Activated T-cell treated with anti-CD3 and anti-CD28 coated beads for 48 hours (primary cell): ENCODE measurements at regions not wholly inside any gene's neighbourhood (a gene's known extent, or its start where the extent isn't known, plus 50 kb on each side); places are given as distances from the start of the nearest gene placed in this dataset.

Source experiments
- DNase-seq: peaks from one replicate; pipeline ENCODE4 v3.0.0-alpha.2; 2020; ENCODE audit warnings: low read depth

DNA sequence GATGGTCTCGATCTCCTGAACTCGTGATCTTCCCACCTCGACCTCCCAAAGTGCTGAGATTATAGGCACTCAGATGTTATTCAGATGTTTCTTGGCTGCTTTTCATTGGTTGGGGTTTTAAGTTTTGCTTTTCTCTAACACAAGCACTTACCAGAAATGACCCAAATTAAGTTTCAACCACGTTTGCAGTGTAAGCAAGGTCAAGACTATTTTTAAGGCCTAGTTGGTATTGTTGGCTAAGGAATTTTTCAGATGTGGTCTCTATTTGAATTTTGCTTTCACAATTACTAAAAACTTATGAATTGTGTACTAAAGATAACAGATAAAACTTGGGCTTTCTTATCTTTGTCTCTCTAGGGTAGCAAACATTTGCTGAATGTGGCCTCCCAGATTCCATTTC, 1756.9 kb upstream of the TENM3 start:
- no peak for DNase-seq

- no peak for DNase-seq
Observed at GRCh38 chr4:180489787-180490186, 1753.4 kb upstream of the TENM3 start.

GRCh38 chr4:180491210-180491609, 1752.0 kb upstream of the TENM3 start:
- DNase-seq: no peak

- DNase-seq: no peak
Observed at GRCh38 chr4:180493299-180493698, 1749.9 kb upstream of the TENM3 start.

DNA sequence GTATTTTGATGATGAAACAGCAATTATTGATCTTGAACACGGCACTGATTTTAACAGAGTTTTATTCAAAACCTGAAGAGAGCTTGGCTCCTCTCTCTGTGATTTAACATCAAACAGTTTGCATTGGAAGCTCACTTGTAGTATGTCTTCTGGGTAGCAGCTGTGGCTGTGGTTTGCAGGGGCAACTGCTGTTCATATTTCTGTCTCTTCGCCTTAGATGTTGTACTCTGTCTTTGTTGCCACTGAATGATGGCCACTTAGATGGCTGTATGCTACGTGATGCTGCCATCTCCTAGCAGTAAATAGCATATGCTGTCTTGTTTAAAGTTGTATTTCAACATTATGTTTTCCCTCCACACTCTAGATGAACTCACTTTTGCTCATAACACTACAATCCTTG, 1743.0 kb upstream of the TENM3 start:
- no peak for DNase-seq

DNA sequence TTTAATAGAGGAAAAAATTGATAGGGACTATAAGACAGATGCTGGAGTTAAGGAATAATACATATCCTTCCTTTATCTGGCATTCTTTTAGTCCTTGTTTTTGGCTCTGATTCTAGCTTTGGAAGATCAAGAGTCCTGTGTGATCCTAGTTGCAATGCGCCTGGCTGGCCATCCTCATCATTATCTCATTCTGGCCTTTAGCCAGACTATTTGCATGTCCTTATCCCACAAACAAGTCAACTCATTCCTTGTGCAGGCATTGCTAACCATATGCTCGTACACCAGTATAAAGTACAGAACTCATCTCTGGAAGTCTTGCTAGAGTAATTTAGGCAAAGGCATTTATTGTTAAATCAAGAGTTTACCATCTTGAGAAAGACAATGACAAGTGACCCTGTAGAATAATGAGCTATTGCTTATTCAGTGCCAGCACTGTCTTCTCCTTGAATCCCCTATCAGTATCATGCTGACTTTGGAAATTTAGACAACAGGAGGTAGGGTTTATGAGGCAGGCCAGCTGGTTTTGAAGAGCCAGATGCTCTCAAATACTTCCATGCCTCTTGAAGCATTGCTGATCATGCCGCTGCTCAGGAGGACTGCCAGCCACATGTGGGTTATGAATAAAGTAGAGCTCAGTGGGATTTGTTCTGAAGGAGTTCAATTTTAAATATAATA, 1730.3 kb upstream of the TENM3 start:
- DNase-seq: no peak

- DNase-seq: no peak
Observed at GRCh38 chr4:180518906-180519305, 1724.3 kb upstream of the TENM3 start.

- DNase-seq: no peak
Observed at GRCh38 chr4:180521181-180521580, 1722.0 kb upstream of the TENM3 start.

DNA sequence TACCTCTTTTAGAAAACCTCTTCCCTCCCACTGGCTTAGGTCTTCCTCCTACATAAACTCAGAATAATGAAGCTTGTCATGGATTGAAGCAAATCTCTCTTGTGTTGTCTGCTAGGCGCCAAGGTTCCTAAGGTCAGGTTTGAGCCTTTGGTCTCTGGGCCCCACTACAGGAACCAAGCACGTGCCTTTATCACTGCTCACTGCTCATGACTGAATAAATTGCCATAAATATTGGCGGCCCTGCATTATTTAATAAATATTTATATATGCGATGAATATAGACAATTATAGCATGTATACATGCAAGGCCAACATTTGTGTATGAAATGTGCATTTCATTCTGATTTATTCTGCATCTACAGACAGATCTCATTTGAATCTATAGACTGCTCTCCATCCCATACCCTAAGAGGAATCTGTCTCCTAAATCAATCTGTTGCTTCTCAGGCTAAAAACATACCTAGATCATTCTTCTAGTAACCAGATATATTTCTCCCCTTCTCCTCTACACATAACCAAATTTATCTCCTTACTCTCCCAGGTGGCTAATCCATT, 1717.6 kb upstream of the TENM3 start:
- no peak for DNase-seq

DNA sequence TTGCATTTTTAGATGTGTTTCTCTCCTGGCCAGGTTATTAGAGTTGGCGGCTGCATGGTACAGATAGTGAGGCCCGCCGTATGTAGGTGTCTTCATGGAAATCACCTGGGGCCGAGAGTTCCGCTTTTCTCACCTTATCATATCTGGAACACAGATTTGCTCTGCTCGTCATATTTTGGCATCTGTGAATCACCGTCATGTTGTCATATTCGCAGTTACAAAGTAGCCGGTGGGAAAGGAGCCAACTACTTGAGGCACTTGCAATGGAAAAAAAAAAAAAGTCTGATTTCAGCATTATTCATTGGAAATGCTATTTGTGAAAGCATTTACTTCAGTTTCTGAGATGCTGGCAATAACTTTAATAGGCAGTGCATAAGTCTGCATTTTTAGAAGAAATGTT, 1715.2 kb upstream of the TENM3 start:
- DNase-seq: no peak

DNA sequence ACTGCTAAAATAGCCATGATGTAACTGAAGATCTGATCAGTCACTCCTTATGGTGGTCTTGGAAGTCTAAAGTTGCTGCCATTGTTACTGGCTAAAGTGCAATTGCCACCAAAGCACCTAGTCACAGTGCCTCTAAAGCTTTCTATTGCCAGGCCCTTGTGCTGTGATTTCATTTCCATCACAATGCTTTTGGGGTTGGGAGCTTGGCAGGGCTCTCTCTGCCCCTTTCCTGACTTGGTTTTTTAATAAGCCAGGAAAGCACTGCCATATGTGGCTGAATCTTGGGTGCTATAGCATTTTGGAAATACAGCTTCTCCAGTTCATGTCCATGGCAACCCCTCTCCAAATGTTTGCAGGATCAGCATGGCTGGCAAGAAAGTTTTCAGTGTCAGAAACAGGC, 1712.4 kb upstream of the TENM3 start:
- no peak for DNase-seq

- no peak for DNase-seq
Observed at GRCh38 chr4:180532691-180533090, 1710.5 kb upstream of the TENM3 start.

- DNase-seq: no peak
Observed at GRCh38 chr4:180538384-180539057, 1704.7 kb upstream of the TENM3 start.

GRCh38 chr4:180539284-180539683, 1703.9 kb upstream of the TENM3 start:
- DNase-seq: no peak

DNA sequence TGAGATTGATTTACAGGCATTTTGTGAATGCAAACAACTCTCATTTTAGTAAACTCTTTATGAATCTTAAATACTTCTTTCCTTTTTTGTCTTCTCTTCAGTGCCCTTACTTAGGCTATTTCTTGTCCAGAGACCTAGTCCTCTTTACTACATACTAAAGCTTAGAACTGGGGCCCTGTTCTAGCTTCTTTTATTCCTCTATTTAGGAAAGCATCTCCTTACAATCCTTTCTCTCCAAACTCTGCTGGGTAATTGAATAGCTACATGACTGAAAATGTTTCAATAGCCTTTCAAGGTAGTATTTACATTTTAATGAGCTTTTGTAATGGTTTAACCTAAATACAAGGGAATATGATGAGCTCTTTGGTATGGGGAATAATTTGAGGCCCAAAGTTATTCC, 1701.5 kb upstream of the TENM3 start:
- DNase-seq: no peak

DNA sequence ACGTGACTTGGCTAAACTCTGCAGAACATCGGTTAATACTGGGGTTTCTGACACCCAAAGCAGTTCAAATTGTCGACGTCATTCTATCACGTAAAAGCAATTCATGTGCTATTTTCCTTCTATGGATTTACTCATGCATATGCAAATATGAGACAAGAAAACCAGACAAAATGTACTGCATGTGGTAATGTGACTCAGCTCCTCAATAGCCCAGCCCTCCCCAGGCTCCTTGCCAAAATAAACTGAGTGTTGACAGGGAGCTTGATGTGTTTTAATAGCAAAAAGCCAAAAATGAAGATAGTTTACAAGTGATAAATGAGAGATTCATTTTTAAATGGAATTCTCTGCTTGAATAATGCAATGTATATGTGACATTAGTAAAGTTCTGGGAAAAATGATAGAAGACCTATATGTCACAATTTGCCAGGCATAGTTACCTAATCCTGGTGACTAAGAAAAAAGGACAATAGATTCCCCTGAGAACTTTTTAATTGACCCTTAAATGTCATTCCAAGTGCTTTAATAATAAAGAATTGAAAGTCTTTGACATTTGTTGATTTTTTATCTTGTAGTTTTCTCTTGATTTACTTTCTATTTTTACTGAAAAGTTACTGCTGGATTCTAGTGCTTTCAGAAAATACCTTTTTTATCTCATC, 1700.6 kb upstream of the TENM3 start:
- no peak for DNase-seq

DNA sequence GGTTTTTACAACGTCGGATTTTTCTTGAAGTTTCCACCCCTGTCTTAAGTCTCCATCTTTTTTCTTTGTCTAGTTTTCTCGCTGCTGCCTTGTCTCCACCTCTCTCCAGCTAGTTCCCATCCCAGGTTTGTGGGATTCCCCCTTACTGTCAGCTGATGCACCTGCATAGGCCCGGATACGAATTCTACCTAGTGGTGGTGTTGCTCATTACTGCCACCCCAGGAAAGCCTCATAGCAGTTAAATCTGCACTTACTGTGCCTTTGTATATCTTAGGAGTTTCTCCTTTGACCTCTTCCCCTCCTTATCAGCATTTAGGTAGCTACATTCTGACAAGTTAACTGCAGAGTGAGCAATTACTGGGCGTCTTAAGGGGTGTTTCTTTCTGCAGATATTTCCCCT, 1693.1 kb upstream of the TENM3 start:
- DNase-seq: no peak

DNA sequence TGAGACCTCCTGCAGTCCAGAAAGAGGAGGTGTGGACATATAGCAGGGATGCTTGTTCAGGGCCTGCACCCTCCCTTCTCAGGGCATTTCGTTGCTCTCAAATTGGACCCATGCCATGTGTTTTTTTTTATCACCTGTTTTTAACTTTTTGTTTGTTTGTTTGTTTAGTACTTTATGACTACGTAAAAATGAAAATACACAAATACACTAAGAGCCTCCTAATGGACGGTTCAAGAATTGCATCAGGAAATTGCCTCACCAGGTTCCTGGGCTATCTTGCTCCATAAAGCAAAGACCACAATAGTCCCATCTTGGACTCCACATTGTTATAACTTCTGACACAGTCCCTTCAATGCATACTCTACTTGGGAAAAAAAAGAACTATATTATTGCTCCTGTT, 1685.9 kb upstream of the TENM3 start:
- no peak for DNase-seq

GRCh38 chr4:180557950-180558349, 1685.3 kb upstream of the TENM3 start:
- DNase-seq: no peak

DNA sequence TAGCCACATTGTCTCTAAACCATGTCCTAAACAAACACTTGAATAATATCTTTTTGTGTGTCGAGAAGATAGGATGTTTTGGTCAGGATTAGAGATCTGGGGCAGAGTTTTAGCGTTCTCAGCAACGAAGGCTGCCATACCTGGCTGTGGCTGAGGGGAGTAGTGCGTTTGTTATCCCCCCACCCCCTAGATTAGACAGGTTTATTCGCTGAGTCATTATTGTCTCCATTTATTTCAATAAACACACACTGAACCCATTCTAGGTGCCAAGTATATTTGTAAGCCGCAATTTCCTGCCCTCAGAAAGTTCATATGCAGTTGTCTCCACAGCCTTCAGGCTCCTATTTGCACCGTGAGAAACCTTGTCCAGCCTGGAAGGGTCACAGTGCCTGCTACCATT, 1684.8 kb upstream of the TENM3 start:
- DNase-seq: no peak

DNA sequence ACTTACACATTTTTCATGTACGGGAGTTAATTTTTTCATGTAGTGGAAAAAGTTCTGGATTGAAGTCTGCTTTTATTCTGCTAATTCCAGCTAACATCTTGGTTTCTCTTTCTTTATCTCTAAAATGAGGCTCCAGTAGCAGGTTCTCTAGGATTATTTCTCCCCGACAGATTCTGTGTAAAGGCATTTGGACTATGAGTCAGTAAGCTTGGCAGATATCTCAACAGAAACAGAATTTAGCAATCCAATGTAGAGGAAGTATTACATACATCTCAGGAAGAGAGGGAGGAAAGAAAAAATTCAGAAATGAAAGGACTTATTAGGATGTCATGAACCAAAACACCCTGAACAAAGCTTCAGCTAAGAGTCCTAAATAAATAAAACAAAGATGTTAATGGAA, 1682.3 kb upstream of the TENM3 start:
- DNase-seq: no peak

DNA sequence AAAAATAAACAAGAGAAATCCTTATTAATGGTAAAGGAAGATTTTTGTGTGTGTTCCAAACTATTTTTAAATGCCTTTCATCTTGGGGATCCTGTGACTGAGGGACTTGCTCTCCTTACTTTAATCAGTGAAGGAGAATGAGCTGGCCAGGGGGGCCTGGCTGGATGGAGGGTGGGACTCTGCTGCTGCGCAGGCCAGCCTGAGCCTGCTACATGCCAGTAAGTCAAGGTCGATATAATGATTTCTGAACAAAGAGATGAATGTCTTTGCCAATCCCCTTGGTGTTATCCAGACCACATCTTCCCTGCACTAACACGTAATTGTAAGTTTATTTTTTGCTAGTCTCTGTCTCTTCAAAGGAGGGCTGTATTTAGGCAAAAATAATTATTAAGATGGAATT, 1679.2 kb upstream of the TENM3 start:
- DNase-seq: no peak

DNA sequence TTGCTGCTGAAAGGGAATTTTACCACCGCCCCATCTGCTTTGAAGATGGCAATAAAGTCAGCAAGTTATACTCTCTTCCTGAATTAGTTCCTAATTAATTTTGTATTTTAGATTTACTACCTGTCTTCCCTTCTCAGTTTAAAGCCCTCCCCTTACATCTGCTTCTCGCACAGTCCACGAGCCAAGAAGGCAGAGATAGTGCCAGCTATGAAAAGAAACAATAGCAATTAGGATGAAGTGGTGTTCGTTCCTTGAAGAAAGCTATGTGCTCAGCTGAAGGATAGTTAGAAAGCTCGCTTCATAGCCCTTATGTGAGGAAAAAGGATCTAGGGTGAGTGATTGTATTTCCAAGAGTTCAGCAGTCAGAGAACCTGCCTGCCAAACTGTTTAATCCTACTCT, 1678.8 kb upstream of the TENM3 start:
- DNase-seq: no peak
